Fibroblast of lung (primary cell): ENCODE measurements at regions not wholly inside any gene's neighbourhood (a gene's known extent, or its start where the extent isn't known, plus 50 kb on each side); places are given as distances from the start of the nearest gene placed in this dataset.

Source experiments
- EZH2 ChIP-seq: IDR thresholded peaks from 2 replicates; pipeline ENCODE4 v1.5.1; 2012; ENCODE audit warnings: low read length, control low read depth, mild to moderate bottlenecking; ENCODE audit errors: missing control alignments
- TF ChIP-seq, protein P1 (sequence below), 2 donors: IDR thresholded peaks in 1 of 2; conservative IDR thresholded peaks in 1 of 2; 1 replicate in 1 of 2; 2 replicates in 1 of 2; pipeline ENCODE4 v1.5.1; 2011 to 2012; ENCODE audit warnings: low read length in 2 of 2, control low read depth in 1 of 2, inconsistent platforms in 1 of 2, low read depth in 1 of 2, mild to moderate bottlenecking in 1 of 2

DNA sequence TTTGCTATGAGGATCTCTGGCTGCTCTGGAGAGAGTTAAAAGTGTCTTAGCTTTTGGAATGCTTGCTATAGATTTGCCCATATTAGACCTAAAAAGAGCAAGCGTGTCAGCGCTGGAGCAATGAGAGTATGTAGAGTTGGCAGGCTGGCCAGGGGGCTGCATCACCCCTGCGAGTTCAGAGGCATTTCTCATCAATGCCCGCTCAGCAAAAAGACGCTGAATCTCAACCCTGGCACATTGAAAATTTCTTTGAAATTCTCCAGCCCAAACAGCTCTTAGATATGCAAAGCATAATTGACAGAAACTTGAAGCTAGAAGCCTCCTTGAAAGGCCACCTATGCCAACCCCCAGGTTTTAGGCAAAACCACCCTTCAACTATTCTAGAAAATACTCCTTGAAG lies 135.5 kb upstream of the F3 start:
- TF ChIP-seq, protein P1, sequence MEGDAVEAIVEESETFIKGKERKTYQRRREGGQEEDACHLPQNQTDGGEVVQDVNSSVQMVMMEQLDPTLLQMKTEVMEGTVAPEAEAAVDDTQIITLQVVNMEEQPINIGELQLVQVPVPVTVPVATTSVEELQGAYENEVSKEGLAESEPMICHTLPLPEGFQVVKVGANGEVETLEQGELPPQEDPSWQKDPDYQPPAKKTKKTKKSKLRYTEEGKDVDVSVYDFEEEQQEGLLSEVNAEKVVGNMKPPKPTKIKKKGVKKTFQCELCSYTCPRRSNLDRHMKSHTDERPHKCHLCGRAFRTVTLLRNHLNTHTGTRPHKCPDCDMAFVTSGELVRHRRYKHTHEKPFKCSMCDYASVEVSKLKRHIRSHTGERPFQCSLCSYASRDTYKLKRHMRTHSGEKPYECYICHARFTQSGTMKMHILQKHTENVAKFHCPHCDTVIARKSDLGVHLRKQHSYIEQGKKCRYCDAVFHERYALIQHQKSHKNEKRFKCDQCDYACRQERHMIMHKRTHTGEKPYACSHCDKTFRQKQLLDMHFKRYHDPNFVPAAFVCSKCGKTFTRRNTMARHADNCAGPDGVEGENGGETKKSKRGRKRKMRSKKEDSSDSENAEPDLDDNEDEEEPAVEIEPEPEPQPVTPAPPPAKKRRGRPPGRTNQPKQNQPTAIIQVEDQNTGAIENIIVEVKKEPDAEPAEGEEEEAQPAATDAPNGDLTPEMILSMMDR (conservative IDR thresholded peaks at IDR 0.05 in 1 of 2, IDR thresholded peaks at IDR 0.05 in 1 of 2; ENCODE audit: low read depth in 1 of 2, low read length in 2 of 2) = no peak
- no peak for TF ChIP-seq EZH2
